Neural progenitor cell (in vitro differentiated cells): ENCODE measurements at regions not wholly inside any gene's neighbourhood (a gene's known extent, or its start where the extent isn't known, plus 50 kb on each side); places are given as distances from the start of the nearest gene placed in this dataset.

ENCODE experiments used
- DNase-seq: peaks from one replicate; pipeline ENCODE4 v3.0.0-alpha.2; 2016; ENCODE audit warnings: low spot score
- H2AFZ ChIP-seq: fragments of 200-600 bp; sonication (generic); replicated peaks from 2 replicates; pipeline ENCODE4 v1.6.1; 2016; ENCODE audit warnings: antibody characterized with exemption
- H3F3A ChIP-seq: fragments of 200-600 bp; sonication (generic); 2 replicates; pipeline ENCODE4 v1.6.1; 2016; ENCODE audit warnings: antibody characterized with exemption, low read depth
- H3K27ac ChIP-seq: fragments of 200-600 bp; sonication (generic); 2 replicates; pipeline ENCODE4 v1.5.1; 2016; ENCODE audit warnings: mild to moderate bottlenecking
- H3K27me3 ChIP-seq: fragments of 200-600 bp; sonication (generic); 2 replicates; pipeline ENCODE4 v1.6.1; 2016; ENCODE audit warnings: mild to moderate bottlenecking, moderate library complexity
- H3K36me3 ChIP-seq: fragments of 200-600 bp; sonication (generic); 2 replicates; pipeline ENCODE4 v1.5.1; 2016
- H3K4me1 ChIP-seq: fragments of 200-600 bp; sonication (generic); 2 replicates; pipeline ENCODE4 v1.6.1; 2016; ENCODE audit warnings: mixed run types
- H3K4me2 ChIP-seq: fragments of 200-600 bp; sonication (generic); 2 replicates; pipeline ENCODE4 v1.6.1; 2016
- H3K4me3 ChIP-seq: fragments of 200-600 bp; sonication (generic); 2 replicates; pipeline ENCODE4 v1.5.1; 2016
- H3K79me2 ChIP-seq: fragments of 200-600 bp; sonication (generic); 2 replicates; pipeline ENCODE4 v1.6.1; 2016; ENCODE audit warnings: low read depth
- H3K9ac ChIP-seq: fragments of 200-600 bp; sonication (generic); 2 replicates; pipeline ENCODE4 v1.6.1; 2016
- H3K9me3 ChIP-seq: fragments of 200-600 bp; sonication (generic); 2 replicates; pipeline ENCODE4 v1.5.1; 2016; ENCODE audit warnings: low read depth
- H4K20me1 ChIP-seq: fragments of 200-600 bp; sonication (generic); 2 replicates; pipeline ENCODE4 v1.6.1; 2016; ENCODE audit warnings: low read depth
- H3K27ac Mint-ChIP-seq: 3 replicates; pipeline ENCODE4 v1.8.0; 2021; ENCODE audit warnings: mixed read lengths
- H3K27me3 Mint-ChIP-seq: 2 replicates; pipeline ENCODE4 v1.8.0; 2022; ENCODE audit warnings: low read depth, mild to moderate bottlenecking, inconsistent platforms, moderate library complexity, mixed read lengths; ENCODE audit not compliant: insufficient read depth
- H3K36me3 Mint-ChIP-seq: 3 replicates; pipeline ENCODE4 v1.8.0; 2021; ENCODE audit warnings: mixed read lengths
- H3K4me1 Mint-ChIP-seq: 3 replicates; pipeline ENCODE4 v1.8.0; 2021; ENCODE audit warnings: mixed read lengths
- H3K4me3 Mint-ChIP-seq: 3 replicates; pipeline ENCODE4 v1.8.0; 2021; ENCODE audit warnings: mild to moderate bottlenecking, moderate library complexity, mixed read lengths
- H3K9me3 Mint-ChIP-seq: 3 replicates; pipeline ENCODE4 v1.8.0; 2020; ENCODE audit warnings: mixed read lengths
- EZH2 ChIP-seq: fragments of 200-600 bp; sonication (generic); IDR thresholded peaks from 2 replicates; pipeline ENCODE4 v1.6.1; 2017; ENCODE audit warnings: antibody characterized with exemption, mild to moderate bottlenecking, moderate library complexity
- EZH2phosphoT487 ChIP-seq: fragments of 200-600 bp; sonication (generic); IDR thresholded peaks from 2 replicates; pipeline ENCODE4 v1.6.1; 2017; ENCODE audit warnings: antibody characterized with exemption
- TF ChIP-seq, protein P1 (sequence below): fragments of 200-600 bp; sonication (generic); IDR thresholded peaks from 2 replicates; pipeline ENCODE4 v1.5.1; 2017; ENCODE audit warnings: antibody characterized with exemption, mild to moderate bottlenecking

DNA sequence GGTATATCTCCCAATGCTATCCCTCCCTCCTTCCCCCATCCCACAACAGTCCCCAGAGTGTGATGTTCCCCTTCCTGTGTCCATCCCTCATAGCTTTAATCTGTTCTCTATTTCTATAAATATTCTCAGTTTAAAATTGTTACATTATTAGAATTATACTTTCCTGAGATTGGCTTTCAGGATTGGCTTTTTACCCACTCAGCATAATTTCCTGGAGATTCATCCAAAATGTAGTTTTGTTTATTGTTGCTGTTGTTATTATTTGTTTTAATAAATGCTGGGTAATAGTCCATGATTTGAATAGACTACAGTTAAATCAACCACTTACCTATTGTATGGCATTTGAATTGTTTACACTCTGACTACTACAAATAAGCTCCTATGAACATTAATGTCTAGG, 936.4 kb downstream of the FAT4 start:
- H3K36me3 Mint-ChIP-seq, result no peaks in the 10 kb centered on the region

DNA sequence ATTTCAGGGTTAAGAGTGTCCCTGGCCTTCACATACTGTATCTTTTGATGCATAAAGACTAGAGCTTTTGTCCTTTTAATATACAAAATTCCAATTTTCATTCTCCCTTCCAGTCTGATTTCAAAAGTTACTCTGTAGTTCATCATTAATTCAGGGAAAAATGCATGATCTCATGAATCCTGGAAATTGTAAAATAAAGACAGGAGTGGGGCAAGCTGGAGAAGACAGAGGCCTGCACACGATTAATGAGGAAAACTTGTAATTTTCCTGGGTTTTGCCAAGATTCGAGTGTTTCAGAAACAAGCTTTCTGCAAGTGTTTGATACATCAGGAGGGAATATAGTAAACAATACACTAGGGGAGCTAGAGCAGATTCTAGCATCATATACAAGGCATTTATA, 947.9 kb downstream of the FAT4 start:
- no peaks in the 10 kb centered on the region for H3K9me3 ChIP-seq
- H3K36me3 Mint-ChIP-seq, result no peaks in the 10 kb centered on the region
- no peak overlapping the region for H3K4me3 ChIP-seq
- no peaks in the 10 kb centered on the region for H3K4me1 Mint-ChIP-seq
- no peak overlapping the region for H3K27ac ChIP-seq
- no peaks in the 10 kb centered on the region for H3K4me1 ChIP-seq
- no peak for DNase-seq
- no peaks in the 10 kb centered on the region for H3K79me2 ChIP-seq
- no peak overlapping the region for H3K27ac Mint-ChIP-seq
- no peak overlapping the region for H3K4me3 Mint-ChIP-seq
- no peaks in the 10 kb centered on the region for H3K36me3 ChIP-seq
- H3K9me3 Mint-ChIP-seq, result no peaks in the 10 kb centered on the region
- H3K27me3 ChIP-seq, result no peaks in the 10 kb centered on the region
- H3F3A ChIP-seq, result no peaks in the 10 kb centered on the region
- no peaks in the 10 kb centered on the region for H3K27me3 Mint-ChIP-seq
- H4K20me1 ChIP-seq, result no peaks in the 10 kb centered on the region
- no peak overlapping the region for H3K4me2 ChIP-seq
- no peak overlapping the region for H3K9ac ChIP-seq
- no peak overlapping the region for H2AFZ ChIP-seq
- TF ChIP-seq EZH2, result no peak
- no peak for TF ChIP-seq EZH2phosphoT487
- TF ChIP-seq, protein P1, sequence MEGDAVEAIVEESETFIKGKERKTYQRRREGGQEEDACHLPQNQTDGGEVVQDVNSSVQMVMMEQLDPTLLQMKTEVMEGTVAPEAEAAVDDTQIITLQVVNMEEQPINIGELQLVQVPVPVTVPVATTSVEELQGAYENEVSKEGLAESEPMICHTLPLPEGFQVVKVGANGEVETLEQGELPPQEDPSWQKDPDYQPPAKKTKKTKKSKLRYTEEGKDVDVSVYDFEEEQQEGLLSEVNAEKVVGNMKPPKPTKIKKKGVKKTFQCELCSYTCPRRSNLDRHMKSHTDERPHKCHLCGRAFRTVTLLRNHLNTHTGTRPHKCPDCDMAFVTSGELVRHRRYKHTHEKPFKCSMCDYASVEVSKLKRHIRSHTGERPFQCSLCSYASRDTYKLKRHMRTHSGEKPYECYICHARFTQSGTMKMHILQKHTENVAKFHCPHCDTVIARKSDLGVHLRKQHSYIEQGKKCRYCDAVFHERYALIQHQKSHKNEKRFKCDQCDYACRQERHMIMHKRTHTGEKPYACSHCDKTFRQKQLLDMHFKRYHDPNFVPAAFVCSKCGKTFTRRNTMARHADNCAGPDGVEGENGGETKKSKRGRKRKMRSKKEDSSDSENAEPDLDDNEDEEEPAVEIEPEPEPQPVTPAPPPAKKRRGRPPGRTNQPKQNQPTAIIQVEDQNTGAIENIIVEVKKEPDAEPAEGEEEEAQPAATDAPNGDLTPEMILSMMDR, result no peak

More for the DNA sequence above, 936.4 kb downstream of the FAT4 start:
- no peak overlapping the region for H2AFZ ChIP-seq
- no peaks in the 10 kb centered on the region for H3F3A ChIP-seq
- Mint-ChIP-seq H3K9me3 (no peaks in the 10 kb centered on the region), H3K4me1 (no peaks in the 10 kb centered on the region), H3K27ac (no peak overlapping the region), H3K27me3 (no peaks in the 10 kb centered on the region), H3K4me3 (no peak overlapping the region)
- no peak for DNase-seq
- H3K36me3 ChIP-seq, result no peaks in the 10 kb centered on the region
- H3K79me2 ChIP-seq, result no peaks in the 10 kb centered on the region
- no peaks in the 10 kb centered on the region for H3K27me3 ChIP-seq
- H4K20me1 ChIP-seq, result no peaks in the 10 kb centered on the region
- no peak overlapping the region for H3K27ac ChIP-seq
- no peak overlapping the region for H3K9ac ChIP-seq
- no peaks in the 10 kb centered on the region for H3K4me1 ChIP-seq
- no peaks in the 10 kb centered on the region for H3K9me3 ChIP-seq
- H3K4me2 ChIP-seq, result no peak overlapping the region
- TF ChIP-seq EZH2phosphoT487 (no peak), EZH2 (no peak)
- TF ChIP-seq, protein P1, result no peak
- no peak overlapping the region for H3K4me3 ChIP-seq

DNA sequence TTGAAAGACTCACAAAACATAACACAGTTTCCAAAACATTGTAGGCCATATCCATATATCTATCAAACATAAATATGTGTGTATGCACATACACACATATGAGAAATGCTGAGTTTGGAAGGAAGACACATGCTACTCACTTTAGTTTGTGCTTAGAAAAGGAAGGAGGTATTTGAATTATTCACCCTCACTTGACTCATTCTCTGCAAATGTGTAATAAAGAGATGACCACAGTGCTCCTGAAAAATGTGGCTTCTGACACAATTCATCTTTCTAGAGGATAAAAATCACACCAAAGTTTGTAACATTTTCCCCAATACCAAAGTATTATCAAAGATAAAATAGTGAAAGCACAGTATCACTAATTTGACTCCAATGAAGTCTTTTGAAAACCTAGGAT, 950.1 kb downstream of the FAT4 start:
- no peaks in the 10 kb centered on the region for H3K4me1 ChIP-seq
- no peak for DNase-seq
- no peaks in the 10 kb centered on the region for H3K27me3 Mint-ChIP-seq
- no peak overlapping the region for H3K9ac ChIP-seq
- H3F3A ChIP-seq, result no peaks in the 10 kb centered on the region
- H3K9me3 ChIP-seq, result no peaks in the 10 kb centered on the region
- no peak for TF ChIP-seq EZH2phosphoT487
- no peak overlapping the region for H3K27ac Mint-ChIP-seq
- H3K4me2 ChIP-seq, result no peak overlapping the region
- no peak overlapping the region for H3K27ac ChIP-seq
- H3K4me1 Mint-ChIP-seq, result no peaks in the 10 kb centered on the region
- no peaks in the 10 kb centered on the region for H3K36me3 Mint-ChIP-seq
- H3K27me3 ChIP-seq, result no peaks in the 10 kb centered on the region
- no peaks in the 10 kb centered on the region for H3K9me3 Mint-ChIP-seq
- no peaks in the 10 kb centered on the region for H4K20me1 ChIP-seq
- no peaks in the 10 kb centered on the region for H3K36me3 ChIP-seq
- H3K4me3 Mint-ChIP-seq, result no peak overlapping the region
- H3K79me2 ChIP-seq, result no peaks in the 10 kb centered on the region
- no peak overlapping the region for H2AFZ ChIP-seq
- no peak overlapping the region for H3K4me3 ChIP-seq

DNA sequence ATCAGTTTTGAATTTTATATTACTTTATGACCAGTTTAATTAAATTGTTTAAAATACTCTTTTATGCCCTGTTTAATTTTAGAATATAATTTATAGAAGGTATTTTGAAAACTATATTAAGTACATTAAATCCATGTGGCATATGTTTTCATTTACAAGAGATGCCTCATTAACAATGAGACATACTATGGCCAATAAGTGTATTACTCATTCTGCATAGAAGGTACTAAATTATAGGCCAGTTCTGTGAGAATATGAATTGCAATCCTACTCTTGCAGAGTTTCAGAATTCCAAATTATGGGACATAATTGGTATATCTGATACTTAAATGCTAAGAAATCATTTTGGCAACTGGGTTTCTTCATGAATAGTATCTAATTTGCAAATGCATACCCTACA, 951.1 kb downstream of the FAT4 start:
- DNase-seq, result no peak
- H3K36me3 Mint-ChIP-seq, result no peaks in the 10 kb centered on the region
- Histone ChIP-seq H3K4me2 (no peak overlapping the region), H3K27ac (no peak overlapping the region), H3K9ac (no peak overlapping the region), H3K36me3 (no peaks in the 10 kb centered on the region), H3K4me1 (no peaks in the 10 kb centered on the region), H3K79me2 (no peaks in the 10 kb centered on the region), H2AFZ (no peak overlapping the region), H4K20me1 (no peaks in the 10 kb centered on the region), H3K9me3 (no peaks in the 10 kb centered on the region), H3K27me3 (no peaks in the 10 kb centered on the region), H3F3A (no peaks in the 10 kb centered on the region), H3K4me3 (no peak overlapping the region)
- TF ChIP-seq EZH2 (no peak), EZH2phosphoT487 (no peak)
- TF ChIP-seq, protein P1, result no peak
- no peak overlapping the region for H3K4me3 Mint-ChIP-seq
- no peaks in the 10 kb centered on the region for H3K27me3 Mint-ChIP-seq
- H3K27ac Mint-ChIP-seq, result no peak overlapping the region
- no peaks in the 10 kb centered on the region for H3K9me3 Mint-ChIP-seq
- H3K4me1 Mint-ChIP-seq, result no peaks in the 10 kb centered on the region
